GM12878 (cell line): ENCODE measurements at regions not wholly inside any gene's neighbourhood (a gene's known extent, or its start where the extent isn't known, plus 50 kb on each side); places are given as distances from the start of the nearest gene placed in this dataset.

Experiments used
- ATAC-seq: fragments of 200-7000 bp; cut with Tn5 transposase; 3 replicates; pipeline ENCODE4 v1.9.1; 2020; ENCODE audit warnings: mild to moderate bottlenecking, moderate library complexity
- BruUV-seq: library from RNA; stranded (reverse); fragments of 400-500 nt; replicated peaks from 2 replicates; lab custom pipeline; 2021; lab: Mats Ljungman, UMichigan
- CTCF ChIA-PET: fragments of 300-600 bp; sonication (Branson Sonifier 250); formaldehyde crosslinking; extraction: SDS; loops from one replicate; lab custom pipeline; 2021; ENCODE audit warnings: inconsistent platforms; lab: Yijun Ruan, JAX
- POLR2A ChIA-PET: fragments of 350-600 bp; formaldehyde crosslinking; extraction: SDS; loops from one replicate; lab custom pipeline; 2021; ENCODE audit warnings: inconsistent platforms; lab: Charles Lee
- RAD21 ChIA-PET: fragments of 300-600 bp; sonication (Branson Sonifier 250); formaldehyde crosslinking; loops from one replicate; lab custom pipeline; 2023; ENCODE audit warnings: antibody characterized with exemption; ENCODE audit not compliant: unreplicated experiment; lab: Charles Lee
- SMC1A ChIA-PET: fragments of 300-600 bp; sonication (Branson Sonifier 250); formaldehyde crosslinking; loops from one replicate; lab custom pipeline; 2023; ENCODE audit not compliant: unreplicated experiment, uncharacterized antibody; lab: Charles Lee
- DNase-seq: peaks from one replicate; pipeline ENCODE4 v3.0.0-alpha.2; 2011; ENCODE audit warnings: low read depth, low spot score
- FAIRE-seq: peaks from 3 replicates; lab custom pipeline; 2011; peaks lifted over from hg19 to GRCh38; lab: Jason Lieb, UNC
- H2AFZ ChIP-seq: 2 replicates; pipeline ENCODE4 v1.6.0; 2011; ENCODE audit warnings: low read depth, low read length, control low read depth; ENCODE audit not compliant: control insufficient read depth
- H3K27ac ChIP-seq: 2 replicates; pipeline ENCODE4 v1.5.1; 2011; ENCODE audit warnings: control low read depth; ENCODE audit not compliant: control insufficient read depth, insufficient read depth
- H3K27me3 ChIP-seq, 2 experiments: replicated peaks in 1 of 2; 2 replicates each; pipeline versions ENCODE4 v1.6.0 to v1.6.1; 2011; ENCODE audit warnings: low read length in 1 of 2; ENCODE audit not compliant: control insufficient read depth in 2 of 2, insufficient read depth in 2 of 2
- H3K36me3 ChIP-seq, 2 experiments: 2 replicates each; pipeline ENCODE4 v1.5.1; 2011; ENCODE audit warnings: low read length in 1 of 2; ENCODE audit not compliant: control insufficient read depth in 2 of 2, insufficient read depth in 2 of 2
- H3K4me1 ChIP-seq: 2 replicates; pipeline ENCODE4 v1.6.1; 2011; ENCODE audit warnings: mild to moderate bottlenecking, low read length, moderate library complexity, mixed read lengths; ENCODE audit not compliant: control insufficient read depth, insufficient read depth
- H3K4me2 ChIP-seq: 2 replicates; pipeline ENCODE4 v1.6.0; 2011; ENCODE audit warnings: control low read depth; ENCODE audit not compliant: control insufficient read depth, insufficient read depth
- H3K4me3 ChIP-seq: fragments of 200-600 bp; sonication (generic); 2 replicates; pipeline ENCODE4 v1.5.1; 2016
- H3K79me2 ChIP-seq: 2 replicates; pipeline ENCODE4 v1.6.0; 2011; ENCODE audit warnings: low read length; ENCODE audit not compliant: control insufficient read depth, insufficient read depth
- H3K9ac ChIP-seq: 2 replicates; pipeline ENCODE4 v1.8.0; 2011; ENCODE audit warnings: low read length, control low read depth, mixed read lengths; ENCODE audit not compliant: control insufficient read depth, insufficient read depth
- H3K9me3 ChIP-seq: replicated peaks from 3 replicates; pipeline ENCODE4 v1.5.1; 2011; ENCODE audit warnings: mild to moderate bottlenecking, low read length; ENCODE audit not compliant: control insufficient read depth, insufficient read depth
- H4K20me1 ChIP-seq: 2 replicates; pipeline ENCODE4 v1.6.0; 2011; ENCODE audit not compliant: control insufficient read depth, insufficient read depth
- ASH2L ChIP-seq: fragments of 300-600, 200-600 bp; sonication (generic); IDR thresholded peaks from 2 replicates; pipeline ENCODE4 v1.6.1; 2017; ENCODE audit warnings: low read depth, mild to moderate bottlenecking, borderline replicate concordance
- BACH1 ChIP-seq: fragments of 450-650 bp; IDR thresholded peaks from 2 replicates; pipeline ENCODE4 v1.6.1; 2017; ENCODE audit warnings: mild to moderate bottlenecking, borderline replicate concordance
- EZH2 ChIP-seq: IDR thresholded peaks from 2 replicates; pipeline ENCODE4 v1.6.1; 2012; ENCODE audit warnings: low read depth, mild to moderate bottlenecking, control low read depth, inconsistent platforms, low read length, borderline replicate concordance; ENCODE audit not compliant: control insufficient read depth
- FOS ChIP-seq: IDR thresholded peaks from 3 replicates; pipeline ENCODE4 v1.6.1; 2011; ENCODE audit warnings: borderline replicate concordance; ENCODE audit not compliant: insufficient read length; ENCODE audit errors: extremely low read depth
- JUND ChIP-seq: IDR thresholded peaks from 2 replicates; pipeline ENCODE4 v1.6.1; 2012; ENCODE audit warnings: low read depth, mild to moderate bottlenecking, low read length, improper control_type of control experiment, moderate library complexity
- NRF1 ChIP-seq: conservative IDR thresholded peaks from 2 replicates; pipeline ENCODE4 v1.6.1; 2011; ENCODE audit warnings: mild to moderate bottlenecking, low read depth, low read length, improper control_type of control experiment
- SMAD1 ChIP-seq: fragments of 450-650 bp; IDR thresholded peaks from 2 replicates; pipeline ENCODE4 v1.6.1; 2018; ENCODE audit warnings: mild to moderate bottlenecking, low read depth; ENCODE audit not compliant: partially characterized antibody
- ZZZ3 ChIP-seq: IDR thresholded peaks from 2 replicates; pipeline ENCODE4 v1.6.1; 2011; ENCODE audit warnings: low read depth; ENCODE audit not compliant: control insufficient read depth, insufficient read length
- WGBS: methylation state at CpG from one replicate; pipeline ENCODE4 v1.1.6; 2016; ENCODE audit warnings: low lambda C conversion rate; ENCODE audit not compliant: insufficient replicate concordance, insufficient coverage; ENCODE audit errors: missing lambda C conversion rate; 5-methylcytosine and 5-hydroxymethylcytosine counted together
- in situ Hi-C: fragments of 300-500 bp; cut with MboI; formaldehyde crosslinking; loops from 9 replicates; pipeline ENCODE4 v1.14.3; 2018; ENCODE audit warnings: mixed read lengths
- intact Hi-C: fragments of 100-400 bp; cut with micrococcal nuclease; formaldehyde crosslinking; loops from one replicate; pipeline ENCODE4 v1.14.2; 2022; ENCODE audit not compliant: unreplicated experiment
- TF ChIP-seq, protein P1 (sequence below): fragments of 450-650 bp; IDR thresholded peaks from 2 replicates; pipeline ENCODE4 v1.6.1; 2017; ENCODE audit warnings: mild to moderate bottlenecking, moderate library complexity
- TF ChIP-seq, protein P2 (sequence below): fragments of 450-650 bp; IDR thresholded peaks from 2 replicates; pipeline ENCODE4 v1.6.1; 2016; ENCODE audit warnings: mild to moderate bottlenecking
- TF ChIP-seq, protein P3 (sequence below): IDR thresholded peaks from 2 replicates; pipeline ENCODE4 v1.6.1; 2012; ENCODE audit warnings: low read depth, low read length, improper control_type of control experiment
- TF ChIP-seq, protein P4 (sequence below): fragments of 450-650 bp; IDR thresholded peaks from 2 replicates; pipeline ENCODE4 v1.6.1; 2017; ENCODE audit warnings: antibody characterized with exemption, mild to moderate bottlenecking, moderate library complexity

DNA sequence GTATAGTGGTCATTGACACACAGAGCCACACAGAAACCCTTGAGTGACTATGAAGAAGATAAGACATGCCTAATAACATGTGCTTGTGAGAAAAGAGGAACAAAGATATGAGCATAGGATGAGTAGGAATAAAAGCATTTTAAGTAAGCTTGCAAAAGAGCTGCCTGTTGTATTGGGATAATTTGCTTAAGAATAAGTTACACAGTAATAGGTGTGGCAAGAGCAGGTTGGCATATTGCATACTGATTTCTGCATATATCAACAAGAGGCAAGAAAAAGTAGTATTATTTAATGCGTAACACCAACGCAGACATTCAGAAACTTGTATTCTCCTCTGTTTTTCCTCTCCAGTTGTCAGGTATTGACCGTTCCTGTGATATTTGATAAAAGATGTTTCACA lies 111.5 kb upstream of the UGT8 start (continued):
- TF ChIP-seq ZZZ3 (no peak), NRF1 (no peak), FOS (no peak)
- TF ChIP-seq, protein P1, sequence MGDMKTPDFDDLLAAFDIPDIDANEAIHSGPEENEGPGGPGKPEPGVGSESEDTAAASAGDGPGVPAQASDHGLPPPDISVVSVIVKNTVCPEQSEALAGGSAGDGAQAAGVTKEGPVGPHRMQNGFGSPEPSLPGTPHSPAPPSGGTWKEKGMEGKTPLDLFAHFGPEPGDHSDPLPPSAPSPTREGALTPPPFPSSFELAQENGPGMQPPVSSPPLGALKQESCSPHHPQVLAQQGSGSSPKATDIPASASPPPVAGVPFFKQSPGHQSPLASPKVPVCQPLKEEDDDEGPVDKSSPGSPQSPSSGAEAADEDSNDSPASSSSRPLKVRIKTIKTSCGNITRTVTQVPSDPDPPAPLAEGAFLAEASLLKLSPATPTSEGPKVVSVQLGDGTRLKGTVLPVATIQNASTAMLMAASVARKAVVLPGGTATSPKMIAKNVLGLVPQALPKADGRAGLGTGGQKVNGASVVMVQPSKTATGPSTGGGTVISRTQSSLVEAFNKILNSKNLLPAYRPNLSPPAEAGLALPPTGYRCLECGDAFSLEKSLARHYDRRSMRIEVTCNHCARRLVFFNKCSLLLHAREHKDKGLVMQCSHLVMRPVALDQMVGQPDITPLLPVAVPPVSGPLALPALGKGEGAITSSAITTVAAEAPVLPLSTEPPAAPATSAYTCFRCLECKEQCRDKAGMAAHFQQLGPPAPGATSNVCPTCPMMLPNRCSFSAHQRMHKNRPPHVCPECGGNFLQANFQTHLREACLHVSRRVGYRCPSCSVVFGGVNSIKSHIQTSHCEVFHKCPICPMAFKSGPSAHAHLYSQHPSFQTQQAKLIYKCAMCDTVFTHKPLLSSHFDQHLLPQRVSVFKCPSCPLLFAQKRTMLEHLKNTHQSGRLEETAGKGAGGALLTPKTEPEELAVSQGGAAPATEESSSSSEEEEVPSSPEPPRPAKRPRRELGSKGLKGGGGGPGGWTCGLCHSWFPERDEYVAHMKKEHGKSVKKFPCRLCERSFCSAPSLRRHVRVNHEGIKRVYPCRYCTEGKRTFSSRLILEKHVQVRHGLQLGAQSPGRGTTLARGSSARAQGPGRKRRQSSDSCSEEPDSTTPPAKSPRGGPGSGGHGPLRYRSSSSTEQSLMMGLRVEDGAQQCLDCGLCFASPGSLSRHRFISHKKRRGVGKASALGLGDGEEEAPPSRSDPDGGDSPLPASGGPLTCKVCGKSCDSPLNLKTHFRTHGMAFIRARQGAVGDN = no peak

DNA sequence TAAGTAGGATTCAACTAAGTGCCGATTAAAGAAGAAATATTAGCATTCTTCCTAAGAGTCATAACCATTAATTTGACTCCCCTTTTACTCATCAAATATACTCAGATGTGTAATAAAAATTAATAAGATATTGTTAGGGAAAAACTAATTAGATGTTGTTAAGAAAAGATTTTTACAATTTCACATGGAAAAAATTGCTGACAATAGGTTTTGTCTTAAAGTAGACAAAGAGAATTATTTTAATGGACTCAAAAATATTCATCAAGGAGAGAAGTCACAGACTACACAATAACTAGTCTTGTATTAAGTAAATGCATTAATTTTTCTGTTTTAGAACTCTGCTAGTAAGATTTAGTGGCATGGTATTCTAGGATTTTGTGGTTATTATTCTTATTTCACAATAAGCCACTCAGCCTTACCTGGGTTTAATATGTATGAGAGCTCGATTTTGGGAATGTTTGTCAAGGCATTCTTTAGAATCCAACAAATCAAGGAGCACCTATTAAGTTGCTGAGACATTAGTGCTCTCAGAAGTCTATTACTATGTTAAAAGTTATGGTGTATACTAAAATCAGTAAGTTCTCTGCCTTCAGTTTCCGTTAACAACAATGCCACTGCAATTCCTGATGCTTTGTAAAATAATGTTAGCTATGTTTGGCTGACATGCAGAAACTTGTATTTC lies 110.2 kb upstream of the UGT8 start:
- Histone ChIP-seq H3K79me2 (no peaks in the 10 kb centered on the region), H3K4me2 (no peak overlapping the region), H3K4me1 (no peaks in the 10 kb centered on the region), H3K27ac (no peak overlapping the region), H4K20me1 (no peaks in the 10 kb centered on the region), H2AFZ (no peak overlapping the region), H3K9ac (no peak overlapping the region), H3K27me3 (no peaks in the 10 kb centered on the region), H3K36me3 (no peaks in the 10 kb centered on the region), H3K4me3 (no peak overlapping the region), H3K9me3 (no peaks in the 10 kb centered on the region)
- intact Hi-C loops (no loop called here), in situ Hi-C loops (no loop called here)
- RAD21 ChIA-PET = no interaction called here
- 29% methylated on average over 3 of the region's 3 CpGs for WGBS
- no peak for ATAC-seq
- CTCF ChIA-PET = no interaction called here
- no TSS peak for BruUV-seq
- FAIRE-seq = no peak
- POLR2A ChIA-PET = no interaction called here
- SMC1A ChIA-PET = no interaction called here
- no peak for DNase-seq
- TF ChIP-seq SMAD1 = no peak
- TF ChIP-seq, protein P2, sequence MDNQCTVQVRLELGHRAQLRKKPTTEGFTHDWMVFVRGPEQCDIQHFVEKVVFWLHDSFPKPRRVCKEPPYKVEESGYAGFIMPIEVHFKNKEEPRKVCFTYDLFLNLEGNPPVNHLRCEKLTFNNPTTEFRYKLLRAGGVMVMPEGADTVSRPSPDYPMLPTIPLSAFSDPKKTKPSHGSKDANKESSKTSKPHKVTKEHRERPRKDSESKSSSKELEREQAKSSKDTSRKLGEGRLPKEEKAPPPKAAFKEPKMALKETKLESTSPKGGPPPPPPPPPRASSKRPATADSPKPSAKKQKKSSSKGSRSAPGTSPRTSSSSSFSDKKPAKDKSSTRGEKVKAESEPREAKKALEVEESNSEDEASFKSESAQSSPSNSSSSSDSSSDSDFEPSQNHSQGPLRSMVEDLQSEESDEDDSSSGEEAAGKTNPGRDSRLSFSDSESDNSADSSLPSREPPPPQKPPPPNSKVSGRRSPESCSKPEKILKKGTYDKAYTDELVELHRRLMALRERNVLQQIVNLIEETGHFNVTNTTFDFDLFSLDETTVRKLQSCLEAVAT = no peak
- no peak for TF ChIP-seq JUND
- TF ChIP-seq BACH1 = no peak
- TF ChIP-seq ASH2L = no peak
- TF ChIP-seq, protein P3, sequence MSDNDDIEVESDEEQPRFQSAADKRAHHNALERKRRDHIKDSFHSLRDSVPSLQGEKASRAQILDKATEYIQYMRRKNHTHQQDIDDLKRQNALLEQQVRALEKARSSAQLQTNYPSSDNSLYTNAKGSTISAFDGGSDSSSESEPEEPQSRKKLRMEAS = no peak
- no peak for TF ChIP-seq EZH2
- TF ChIP-seq, protein P4, sequence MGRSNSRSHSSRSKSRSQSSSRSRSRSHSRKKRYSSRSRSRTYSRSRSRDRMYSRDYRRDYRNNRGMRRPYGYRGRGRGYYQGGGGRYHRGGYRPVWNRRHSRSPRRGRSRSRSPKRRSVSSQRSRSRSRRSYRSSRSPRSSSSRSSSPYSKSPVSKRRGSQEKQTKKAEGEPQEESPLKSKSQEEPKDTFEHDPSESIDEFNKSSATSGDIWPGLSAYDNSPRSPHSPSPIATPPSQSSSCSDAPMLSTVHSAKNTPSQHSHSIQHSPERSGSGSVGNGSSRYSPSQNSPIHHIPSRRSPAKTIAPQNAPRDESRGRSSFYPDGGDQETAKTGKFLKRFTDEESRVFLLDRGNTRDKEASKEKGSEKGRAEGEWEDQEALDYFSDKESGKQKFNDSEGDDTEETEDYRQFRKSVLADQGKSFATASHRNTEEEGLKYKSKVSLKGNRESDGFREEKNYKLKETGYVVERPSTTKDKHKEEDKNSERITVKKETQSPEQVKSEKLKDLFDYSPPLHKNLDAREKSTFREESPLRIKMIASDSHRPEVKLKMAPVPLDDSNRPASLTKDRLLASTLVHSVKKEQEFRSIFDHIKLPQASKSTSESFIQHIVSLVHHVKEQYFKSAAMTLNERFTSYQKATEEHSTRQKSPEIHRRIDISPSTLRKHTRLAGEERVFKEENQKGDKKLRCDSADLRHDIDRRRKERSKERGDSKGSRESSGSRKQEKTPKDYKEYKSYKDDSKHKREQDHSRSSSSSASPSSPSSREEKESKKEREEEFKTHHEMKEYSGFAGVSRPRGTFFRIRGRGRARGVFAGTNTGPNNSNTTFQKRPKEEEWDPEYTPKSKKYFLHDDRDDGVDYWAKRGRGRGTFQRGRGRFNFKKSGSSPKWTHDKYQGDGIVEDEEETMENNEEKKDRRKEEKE = no peak
